ENCODE measurements at regions not wholly inside any gene's neighbourhood (a gene's known extent, or its start where the extent isn't known, plus 50 kb on each side); places are given as distances from the start of the nearest gene placed in this dataset.

- intact Hi-C loops (cut with DNase I): no loop called here
- DNase-seq (ENCODE audit: low spot score): no peak
Observed at GRCh38 chr5:74312746-74313145, 327.8 kb downstream of the ENC1 start.

DNA sequence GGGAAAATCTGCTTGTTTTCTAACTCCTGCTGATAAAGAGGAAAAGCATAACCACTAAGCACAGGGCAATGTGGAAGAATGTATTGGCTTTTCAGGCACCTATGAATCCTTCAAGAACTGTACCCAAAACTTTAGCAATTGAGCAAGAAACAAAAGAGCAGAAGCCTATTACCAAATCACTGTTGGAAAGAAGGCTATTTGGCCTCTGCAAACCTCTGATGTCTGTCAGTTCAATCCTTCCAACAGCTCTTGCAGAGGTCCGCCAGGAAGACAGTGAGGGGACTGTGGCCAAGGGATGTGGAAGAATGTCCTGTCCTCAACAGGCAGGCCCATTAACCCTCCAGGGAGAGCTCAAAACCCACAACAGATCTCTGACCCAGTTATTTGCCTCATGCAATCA, 328.6 kb downstream of the ENC1 start:
- intact Hi-C loops (cut with DNase I): no loop called here
- DNase-seq (ENCODE audit: low spot score): no peak

- intact Hi-C loops (cut with DNase I): no loop called here
- DNase-seq (ENCODE audit: low spot score): no peak
Observed at GRCh38 chr5:74310997-74311930, 329.3 kb downstream of the ENC1 start.

DNA sequence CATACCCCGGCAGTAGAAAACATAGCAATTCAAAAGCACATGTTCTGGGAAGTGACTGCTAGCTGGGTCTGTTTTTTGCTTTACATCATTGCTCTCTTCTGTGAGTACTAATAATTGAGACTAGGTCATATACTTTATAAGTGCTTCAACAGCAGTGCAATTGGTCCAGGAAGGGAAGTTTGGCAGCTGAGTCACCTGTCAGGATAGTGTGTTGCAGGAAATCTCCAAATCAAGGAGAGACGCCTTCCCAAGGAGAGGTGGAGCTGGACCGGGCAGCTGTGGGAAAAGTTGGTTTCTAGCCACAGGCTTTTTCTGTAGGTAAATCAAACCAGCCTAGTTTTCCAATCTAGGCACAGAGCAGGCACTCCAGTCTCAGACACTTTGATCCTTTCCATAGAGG, 330.1 kb downstream of the ENC1 start:
- DNase-seq (ENCODE audit: low spot score): no peak
- intact Hi-C loops (cut with DNase I): no loop called here

DNA sequence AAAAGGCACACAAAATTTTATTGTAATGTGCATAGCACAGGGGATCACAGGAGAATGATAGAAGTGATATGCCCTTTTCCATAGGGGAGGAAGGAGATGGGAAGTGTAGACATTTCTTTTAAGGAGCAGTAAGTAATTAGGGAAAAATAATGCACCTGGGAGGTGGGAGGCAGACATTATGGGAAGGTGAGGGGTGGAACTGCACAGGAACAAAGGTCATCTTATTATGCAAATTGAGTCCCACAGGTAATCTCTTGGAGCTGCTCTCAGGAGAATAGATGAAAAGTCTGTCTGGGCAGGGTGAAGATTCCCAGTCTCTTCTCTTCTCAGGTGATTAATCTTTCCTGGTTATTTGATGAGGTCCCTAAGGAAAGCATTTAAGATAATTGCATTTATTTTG, 331.5 kb downstream of the ENC1 start:
- no peak for DNase-seq (ENCODE audit: low spot score)
- intact Hi-C loops (cut with DNase I): no loop called here

- no peak for DNase-seq (ENCODE audit: low spot score)
- intact Hi-C loops (cut with DNase I): no loop called here
Observed at GRCh38 chr5:74306845-74307244, 333.7 kb downstream of the ENC1 start.

DNA sequence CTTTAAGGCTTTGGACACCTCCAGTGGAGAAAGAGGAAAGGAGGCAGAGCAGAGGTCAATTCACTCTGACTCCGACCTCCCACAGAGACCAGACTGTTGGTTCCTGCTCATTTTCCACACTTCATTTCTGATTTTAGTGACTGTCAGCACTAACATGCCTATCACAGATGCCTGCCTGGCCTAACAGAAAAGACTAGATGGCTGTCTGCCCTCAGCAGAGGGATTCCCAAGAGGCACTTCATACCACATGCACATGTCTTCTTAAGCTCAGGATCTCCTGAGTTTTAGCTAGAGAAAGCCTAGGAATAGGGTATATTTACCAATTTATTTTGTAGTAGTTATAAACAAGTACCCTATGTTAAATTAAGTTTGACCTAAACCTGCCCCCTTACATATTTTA, 336.0 kb downstream of the ENC1 start:
- intact Hi-C loops (cut with DNase I): no loop called here
- DNase-seq (ENCODE audit: low spot score): no peak

DNA sequence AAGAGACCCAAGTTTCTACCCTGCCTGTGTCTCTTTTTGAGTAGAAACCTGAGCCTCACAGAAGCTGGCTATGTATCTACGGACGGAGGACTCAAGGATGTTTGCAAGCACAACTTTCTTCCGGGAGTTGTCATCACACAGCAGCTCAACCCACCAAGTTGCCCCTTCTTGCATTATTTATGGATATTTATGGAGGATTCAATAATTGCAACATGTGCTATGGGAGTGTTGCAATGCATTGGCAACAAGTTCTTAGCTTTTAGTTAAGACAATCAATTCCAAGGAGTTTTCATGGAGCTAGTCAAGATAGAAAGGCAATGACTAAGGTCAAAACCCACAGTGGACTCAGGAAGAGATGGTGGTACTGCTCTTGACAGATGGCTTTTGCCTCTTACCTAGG, 336.9 kb downstream of the ENC1 start:
- intact Hi-C loops (cut with DNase I): no loop called here

GRCh38 chr5:74301576-74301975, 339.0 kb downstream of the ENC1 start:
- intact Hi-C loops (cut with DNase I): no loop called here

More for the DNA sequence above, 336.9 kb downstream of the ENC1 start:
- no peak for DNase-seq (ENCODE audit: low spot score)

GRCh38 chr5:74300808-74301389, 339.6 kb downstream of the ENC1 start:
- DNase-seq (ENCODE audit: low spot score): no peak
- intact Hi-C loops (cut with DNase I): no loop called here

More at GRCh38 chr5:74301576-74301975, 339.0 kb downstream of the ENC1 start:
- no peak for DNase-seq (ENCODE audit: low spot score)

- intact Hi-C loops (cut with DNase I): no loop called here
- no peak for DNase-seq (ENCODE audit: low spot score)
Observed at GRCh38 chr5:74299833-74300232, 340.7 kb downstream of the ENC1 start.

DNA sequence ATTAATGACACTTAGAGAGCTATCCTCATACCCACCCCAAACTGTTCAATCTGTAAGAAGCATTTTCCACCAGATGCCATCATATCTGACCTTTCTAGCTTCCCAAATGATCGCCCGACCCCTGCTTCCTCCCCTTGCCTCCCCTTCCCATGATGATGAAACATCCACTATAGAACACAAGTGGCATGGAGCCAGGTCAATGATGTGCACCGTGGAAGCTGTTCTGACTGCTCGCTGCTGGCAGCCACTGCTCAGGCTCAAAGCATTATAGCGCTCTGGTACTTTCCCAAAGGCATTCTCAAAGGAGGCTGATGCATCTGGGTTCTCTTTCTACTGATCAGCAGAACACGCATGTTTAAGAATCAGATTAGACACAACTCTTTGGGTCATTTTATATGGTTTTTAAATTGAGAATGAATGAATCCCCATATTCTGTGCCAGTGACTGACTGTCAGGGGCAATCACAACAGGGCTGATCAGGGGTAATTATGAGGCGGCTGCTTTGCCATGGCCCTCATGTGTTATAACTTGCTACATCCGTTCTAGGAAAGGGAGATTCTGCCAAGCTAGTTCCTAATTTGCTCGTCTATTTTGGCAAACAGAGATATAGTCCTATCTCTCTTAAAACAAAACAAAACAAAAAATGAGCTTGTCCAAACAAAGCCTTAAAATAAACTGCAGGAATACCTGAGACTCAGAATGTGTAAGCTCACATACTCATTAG, 343.7 kb downstream of the ENC1 start:
- no peak for DNase-seq (ENCODE audit: low spot score)
- intact Hi-C loops (cut with DNase I): no loop called here

GRCh38 chr5:74295676-74296075, 344.9 kb downstream of the ENC1 start:
- intact Hi-C loops (cut with DNase I): no loop called here

GRCh38 chr5:74295141-74295540, 345.4 kb downstream of the ENC1 start:
- DNase-seq (ENCODE audit: low spot score): no peak
- intact Hi-C loops (cut with DNase I): no loop called here

More at GRCh38 chr5:74295676-74296075, 344.9 kb downstream of the ENC1 start:
- no peak for DNase-seq (ENCODE audit: low spot score)

DNA sequence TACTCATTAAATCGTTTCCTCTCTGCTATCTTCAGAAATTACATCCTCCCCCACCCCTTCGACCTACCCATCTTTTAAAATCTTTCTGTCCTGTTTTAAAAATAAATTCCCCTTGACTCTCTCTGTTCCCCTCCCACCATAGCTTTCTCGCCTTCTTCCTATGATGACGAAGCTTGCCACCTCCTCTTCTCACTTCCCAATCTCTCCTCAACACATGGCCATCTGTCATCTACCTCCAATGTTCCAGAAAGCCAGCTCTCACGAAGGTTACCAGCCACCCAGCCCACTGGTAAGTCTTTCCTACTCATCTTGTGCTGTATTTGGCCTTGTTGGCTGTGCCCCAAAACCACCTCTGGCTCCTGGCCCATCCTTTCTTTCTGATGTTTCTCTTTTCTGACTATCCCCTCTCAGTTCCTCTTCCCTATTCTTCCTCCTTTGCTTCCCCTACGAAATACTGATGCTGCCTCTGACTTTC, 346.3 kb downstream of the ENC1 start:
- no peak for DNase-seq (ENCODE audit: low spot score)
- intact Hi-C loops (cut with DNase I): no loop called here

DNA sequence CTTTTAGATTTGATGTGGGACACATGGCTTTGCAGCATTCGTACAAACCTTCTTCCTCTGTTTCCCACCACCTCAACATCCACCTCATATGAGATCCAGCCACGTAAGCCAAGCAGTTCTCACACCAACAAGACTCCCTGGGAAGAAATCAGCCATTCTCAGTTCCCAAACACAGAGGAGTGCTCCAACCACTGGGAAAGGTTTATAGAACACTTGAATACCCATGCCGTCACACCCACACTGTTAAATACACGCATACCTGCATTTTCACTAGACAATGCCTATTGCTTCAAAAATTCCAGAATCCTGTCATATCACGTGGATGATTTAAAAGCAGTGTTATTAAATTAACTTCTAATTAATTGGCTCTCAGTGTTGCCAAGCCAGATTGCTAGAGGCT, 347.3 kb downstream of the ENC1 start:
- no peak for DNase-seq (ENCODE audit: low spot score)
- intact Hi-C loops (cut with DNase I): no loop called here

- intact Hi-C loops (cut with DNase I): no loop called here
- no peak for DNase-seq (ENCODE audit: low spot score)
Observed at GRCh38 chr5:74290634-74291241, 349.8 kb downstream of the ENC1 start.

DNA sequence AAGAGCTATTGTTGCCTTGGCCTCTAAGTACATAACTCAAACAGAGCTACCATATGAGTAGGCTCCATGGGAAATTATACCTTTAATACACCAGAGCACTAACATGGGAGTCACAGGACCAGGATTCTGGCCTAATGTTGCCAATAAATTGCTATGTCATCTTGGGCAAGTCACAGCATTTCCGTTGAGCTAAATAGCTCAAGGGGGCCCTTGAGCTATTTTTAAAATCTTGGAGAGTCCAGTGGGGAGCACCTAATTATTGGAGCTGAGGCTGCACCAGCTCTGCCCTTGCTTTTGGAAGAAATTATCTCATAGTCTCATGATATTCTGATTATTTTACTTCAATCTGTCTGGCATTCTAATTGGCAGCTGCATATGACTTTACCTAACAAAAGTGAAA, 350.8 kb downstream of the ENC1 start:
- DNase-seq (ENCODE audit: low spot score): no peak
- intact Hi-C loops (cut with DNase I): no loop called here

GRCh38 chr5:74289238-74289637, 351.3 kb downstream of the ENC1 start:
- intact Hi-C loops (cut with DNase I): no loop called here
- DNase-seq (ENCODE audit: low spot score): no peak
